Suprapubic skin (tissue), 4 donors: ENCODE measurements at regions not wholly inside any gene's neighbourhood (a gene's known extent, or its start where the extent isn't known, plus 50 kb on each side); places are given as distances from the start of the nearest gene placed in this dataset.

Experiments used
- DNase-seq, 2 donors: peaks; one replicate each; pipeline ENCODE4 v3.0.0-alpha.2; 2019; ENCODE audit warnings: low spot score in 2 of 2
- H3K27ac ChIP-seq: fragments of 200-600 bp; sonication (generic); one replicate; pipeline ENCODE4 v1.5.1; 2019
- H3K27me3 ChIP-seq: fragments of 200-600 bp; sonication (generic); one replicate; pipeline ENCODE4 v1.5.1; 2019
- H3K36me3 ChIP-seq: fragments of 200-600 bp; sonication (generic); one replicate; pipeline ENCODE4 v1.5.1; 2019
- H3K4me1 ChIP-seq: fragments of 200-600 bp; sonication (generic); one replicate; pipeline ENCODE4 v1.5.1; 2019
- H3K4me3 ChIP-seq: fragments of 200-600 bp; sonication (generic); one replicate; pipeline ENCODE4 v1.5.1; 2019; ENCODE audit warnings: mild to moderate bottlenecking
- H3K9me3 ChIP-seq: fragments of 200-600 bp; sonication (generic); one replicate; pipeline ENCODE4 v1.5.1; 2019
- EP300 ChIP-seq: sonication (generic); formaldehyde crosslinking; IDR thresholded peaks from one replicate; pipeline ENCODE4 v1.6.1; 2017; ENCODE audit warnings: antibody characterized with exemption
- POLR2A ChIP-seq, 2 donors: fragments of 450-650 bp; IDR thresholded peaks; one replicate each; pipeline ENCODE4 v1.6.1; 2017; ENCODE audit warnings: antibody characterized with exemption in 2 of 2, mild to moderate bottlenecking in 2 of 2, moderate library complexity in 2 of 2
- POLR2AphosphoS5 ChIP-seq, 3 donors: sonication (generic); formaldehyde crosslinking; IDR thresholded peaks; one replicate each; pipeline ENCODE4 v1.6.1; 2017; ENCODE audit warnings: antibody characterized with exemption in 3 of 3
- WGBS: methylation state at CpG from one replicate; pipeline ENCODE4 v1.1.5; 2018; 5-methylcytosine and 5-hydroxymethylcytosine counted together
- TF ChIP-seq, protein P1 (sequence below), 2 donors: fragments of 200-600 bp in 1 of 2; fragments of 450-650 bp in 1 of 2; sonication (generic) in 1 of 2; IDR thresholded peaks; one replicate each; pipeline ENCODE4 v1.5.1; 2016 to 2019; ENCODE audit warnings: antibody characterized with exemption in 2 of 2, mild to moderate bottlenecking in 1 of 2, moderate library complexity in 1 of 2

DNA sequence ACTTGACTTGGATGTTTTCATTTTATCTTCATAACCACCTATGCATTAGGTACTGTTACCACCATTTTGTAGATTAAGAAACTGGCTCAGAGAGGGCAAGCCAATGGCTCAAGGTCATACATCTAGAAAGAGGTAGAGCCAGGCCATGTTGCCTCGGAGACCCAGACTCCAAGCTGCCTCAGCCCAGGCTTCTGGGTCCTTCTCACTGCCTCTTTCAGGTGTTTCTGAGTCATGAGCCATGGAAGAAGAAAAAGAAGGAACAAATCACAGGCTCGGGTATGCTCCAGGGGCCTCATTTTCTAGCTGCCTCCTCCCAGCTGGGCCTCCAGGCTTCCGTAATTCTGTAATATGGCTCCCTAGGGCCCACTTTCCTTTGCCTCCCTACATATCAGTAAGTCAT lies 226.5 kb upstream of the TOPAZ1 start:
- Histone ChIP-seq H3K4me1 (no peaks in the 10 kb centered on the region), H3K36me3 (no peaks in the 10 kb centered on the region), H3K27me3 (peaks cover 28% of the 10 kb centered on the region), H3K4me3 (no peak overlapping the region), H3K27ac (no peak overlapping the region), H3K9me3 (no peaks in the 10 kb centered on the region)
- no peak for DNase-seq
- TF ChIP-seq POLR2A (IDR thresholded peaks at IDR 0.05) (no peak), EP300 (no peak), POLR2AphosphoS5 (IDR thresholded peaks at IDR 0.05) (no peak)
- TF ChIP-seq, protein P1, sequence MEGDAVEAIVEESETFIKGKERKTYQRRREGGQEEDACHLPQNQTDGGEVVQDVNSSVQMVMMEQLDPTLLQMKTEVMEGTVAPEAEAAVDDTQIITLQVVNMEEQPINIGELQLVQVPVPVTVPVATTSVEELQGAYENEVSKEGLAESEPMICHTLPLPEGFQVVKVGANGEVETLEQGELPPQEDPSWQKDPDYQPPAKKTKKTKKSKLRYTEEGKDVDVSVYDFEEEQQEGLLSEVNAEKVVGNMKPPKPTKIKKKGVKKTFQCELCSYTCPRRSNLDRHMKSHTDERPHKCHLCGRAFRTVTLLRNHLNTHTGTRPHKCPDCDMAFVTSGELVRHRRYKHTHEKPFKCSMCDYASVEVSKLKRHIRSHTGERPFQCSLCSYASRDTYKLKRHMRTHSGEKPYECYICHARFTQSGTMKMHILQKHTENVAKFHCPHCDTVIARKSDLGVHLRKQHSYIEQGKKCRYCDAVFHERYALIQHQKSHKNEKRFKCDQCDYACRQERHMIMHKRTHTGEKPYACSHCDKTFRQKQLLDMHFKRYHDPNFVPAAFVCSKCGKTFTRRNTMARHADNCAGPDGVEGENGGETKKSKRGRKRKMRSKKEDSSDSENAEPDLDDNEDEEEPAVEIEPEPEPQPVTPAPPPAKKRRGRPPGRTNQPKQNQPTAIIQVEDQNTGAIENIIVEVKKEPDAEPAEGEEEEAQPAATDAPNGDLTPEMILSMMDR (IDR thresholded peaks at IDR 0.05) = no peak
- WGBS = 85% methylated on average over 3 of the region's 3 CpGs

DNA sequence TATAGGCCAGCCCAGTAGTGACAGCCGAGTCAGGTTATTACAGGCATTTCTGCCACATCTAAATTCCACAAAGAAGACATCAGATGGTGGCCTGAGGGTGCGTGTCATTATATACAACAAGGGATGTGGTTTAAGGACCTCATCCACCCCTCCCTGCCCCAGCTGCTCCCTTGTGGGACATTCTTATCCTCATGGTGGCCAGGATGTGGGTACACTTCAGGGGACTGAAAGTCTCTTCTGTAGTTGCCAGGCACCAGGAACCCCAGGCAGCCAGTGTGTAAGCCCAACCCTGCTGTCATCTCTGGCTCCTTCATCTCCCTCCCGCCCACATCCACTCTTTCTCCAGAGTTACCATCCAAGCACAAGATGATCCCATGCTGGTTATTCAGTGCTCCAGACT lies 224.9 kb upstream of the TOPAZ1 start:
- WGBS = 59% methylated on average over 3 of the region's 3 CpGs
- TF ChIP-seq, protein P1 (IDR thresholded peaks at IDR 0.05) = no peak
- TF ChIP-seq POLR2AphosphoS5 (IDR thresholded peaks at IDR 0.05) (no peak), EP300 (no peak), POLR2A (IDR thresholded peaks at IDR 0.05) (no peak)
- Histone ChIP-seq H3K27me3 (peaks cover 43% of the 10 kb centered on the region), H3K4me3 (no peak overlapping the region), H3K36me3 (no peaks in the 10 kb centered on the region), H3K4me1 (peaks cover 4% of the 10 kb centered on the region), H3K9me3 (no peaks in the 10 kb centered on the region), H3K27ac (no peak overlapping the region)
- no peak for DNase-seq

- Histone ChIP-seq H3K36me3 (no peaks in the 10 kb centered on the region), H3K27ac (no peak overlapping the region), H3K4me1 (peaks cover 10% of the 10 kb centered on the region), H3K4me3 (no peak overlapping the region), H3K27me3 (peaks cover 54% of the 10 kb centered on the region), H3K9me3 (no peaks in the 10 kb centered on the region)
- no peak for TF ChIP-seq EP300
- TF ChIP-seq, protein P1 (IDR thresholded peaks at IDR 0.05) = no peak
- TF ChIP-seq POLR2A (IDR thresholded peaks at IDR 0.05) = no peak
- no peak for TF ChIP-seq POLR2AphosphoS5 (IDR thresholded peaks at IDR 0.05)
- WGBS = 84% methylated on average over 9 of the region's 9 CpGs
- DNase-seq = no peak
These were observed 222.8 kb upstream of the TOPAZ1 start for GRCh38 chr3:44018926-44019325.

DNA sequence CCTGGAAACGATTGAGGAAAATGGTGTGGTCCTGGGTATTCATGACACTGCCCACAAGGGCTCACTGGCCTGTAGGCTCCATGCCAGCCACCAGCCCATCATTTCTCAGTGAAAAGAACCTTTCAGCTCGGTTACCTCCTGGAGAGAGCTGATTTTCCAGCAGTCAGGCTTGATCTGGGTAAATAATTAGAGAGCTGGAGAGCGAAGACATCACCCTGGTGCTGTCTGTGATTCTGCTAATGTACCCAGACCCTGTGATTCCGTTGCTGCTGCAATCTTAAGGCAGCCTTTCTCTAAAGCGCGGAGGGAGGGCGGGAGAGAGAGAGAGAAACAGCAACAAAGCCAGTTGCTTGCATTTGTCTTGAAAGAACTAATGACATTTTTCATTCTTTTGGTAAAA lies 221.9 kb upstream of the TOPAZ1 start:
- Histone ChIP-seq H3K27me3 (peaks cover 56% of the 10 kb centered on the region), H3K27ac (no peak overlapping the region), H3K36me3 (no peaks in the 10 kb centered on the region), H3K4me3 (no peak overlapping the region), H3K9me3 (no peaks in the 10 kb centered on the region), H3K4me1 (peaks cover 10% of the 10 kb centered on the region)
- DNase-seq = no peak
- TF ChIP-seq EP300 (no peak), POLR2AphosphoS5 (IDR thresholded peaks at IDR 0.05) (no peak), POLR2A (IDR thresholded peaks at IDR 0.05) (no peak)
- TF ChIP-seq, protein P1 (IDR thresholded peaks at IDR 0.05) = no peak
- WGBS = 71% methylated on average over 7 of the region's 7 CpGs

- Histone ChIP-seq H3K27me3 (peaks cover 58% of the 10 kb centered on the region), H3K27ac (no peak overlapping the region), H3K36me3 (no peaks in the 10 kb centered on the region), H3K4me3 (no peak overlapping the region), H3K4me1 (peaks cover 10% of the 10 kb centered on the region), H3K9me3 (no peaks in the 10 kb centered on the region)
- DNase-seq = no peak
- TF ChIP-seq POLR2AphosphoS5 (IDR thresholded peaks at IDR 0.05) = no peak
- TF ChIP-seq, protein P1 (IDR thresholded peaks at IDR 0.05) = no peak
- no peak for TF ChIP-seq POLR2A (IDR thresholded peaks at IDR 0.05)
- TF ChIP-seq EP300 = no peak
- WGBS = 92% methylated on average over 1 of the region's 1 CpG
These were observed 221.5 kb upstream of the TOPAZ1 start for GRCh38 chr3:44020143-44020542.
